CD14-positive monocyte (primary cell): ENCODE measurements at regions not wholly inside any gene's neighbourhood (a gene's known extent, or its start where the extent isn't known, plus 50 kb on each side); places are given as distances from the start of the nearest gene placed in this dataset.

Experiments
- DNase-seq, 3 donors: peaks; one replicate each; pipeline ENCODE4 v3.0.0-alpha.2; 2011 to 2022
- H2AFZ ChIP-seq: 2 replicates; pipeline ENCODE4 v1.6.0; 2012; ENCODE audit warnings: mild to moderate bottlenecking, low read depth, low read length, inconsistent platforms; ENCODE audit not compliant: insufficient read depth, poor library complexity, severe bottlenecking
- H3K27ac ChIP-seq, 2 donors: 1 replicate in 1 of 2; 2 replicates in 1 of 2; pipeline ENCODE4 v1.5.1; 2012 to 2013; ENCODE audit warnings: low read length in 2 of 2, control low read depth in 1 of 2, inconsistent platforms in 1 of 2, low read depth in 1 of 2, mild to moderate bottlenecking in 1 of 2
- H3K27me3 ChIP-seq, 2 donors: one replicate each; pipeline versions ENCODE4 v1.6.0 to v1.6.1; 2011 to 2013; ENCODE audit warnings: low read length in 2 of 2; ENCODE audit not compliant: control insufficient read depth in 2 of 2, insufficient read depth in 2 of 2
- H3K36me3 ChIP-seq, 2 donors: replicated peaks in 1 of 2; 1 replicate in 1 of 2; 2 replicates in 1 of 2; pipeline versions ENCODE4 v1.5.1 to v1.6.1; 2012 to 2013; ENCODE audit warnings: low read length in 2 of 2, control low read depth in 1 of 2, inconsistent platforms in 1 of 2, mild to moderate bottlenecking in 1 of 2; ENCODE audit not compliant: insufficient read depth in 2 of 2, control insufficient read depth in 1 of 2
- H3K4me1 ChIP-seq, 2 donors: 1 replicate in 1 of 2; 2 replicates in 1 of 2; pipeline versions ENCODE4 v1.5.1 to v1.6.1; 2012 to 2013; ENCODE audit warnings: low read length in 2 of 2, control low read depth in 1 of 2, inconsistent platforms in 1 of 2, mild to moderate bottlenecking in 1 of 2, moderate library complexity in 1 of 2; ENCODE audit not compliant: insufficient read depth in 2 of 2, control insufficient read depth in 1 of 2
- H3K4me2 ChIP-seq: replicated peaks from 2 replicates; pipeline ENCODE3; 2012; ENCODE audit warnings: low read length, moderate library complexity, mild to moderate bottlenecking; ENCODE audit not compliant: poor library complexity, severe bottlenecking; ENCODE audit errors: extremely low read depth
- H3K4me3 ChIP-seq, 3 experiments: fragments of 200-600 bp in 1 of 3; sonication (generic) in 1 of 3; replicated peaks in 1 of 3; 1 replicate in 2 of 3; 2 replicates in 1 of 3; pipeline ENCODE4 v1.5.1; 2011 to 2013; ENCODE audit warnings: low read length in 3 of 3, mild to moderate bottlenecking in 3 of 3, control low read depth in 2 of 3, low read depth in 2 of 3, inconsistent platforms in 1 of 3, moderate library complexity in 1 of 3
- H3K79me2 ChIP-seq: 2 replicates; pipeline ENCODE4 v1.6.0; 2012; ENCODE audit warnings: mild to moderate bottlenecking, control low read depth, inconsistent platforms, low read length, moderate library complexity; ENCODE audit not compliant: insufficient read depth
- H3K9ac ChIP-seq: 2 replicates; pipeline ENCODE4 v1.6.0; 2017; ENCODE audit warnings: low read length, mild to moderate bottlenecking; ENCODE audit not compliant: insufficient read depth, poor library complexity, severe bottlenecking
- H3K9me3 ChIP-seq, 2 donors: replicated peaks in 1 of 2; 1 replicate in 1 of 2; 2 replicates in 1 of 2; pipeline versions ENCODE4 v1.5.1 to v1.6.1; 2012 to 2013; ENCODE audit warnings: low read length in 2 of 2, control low read depth in 1 of 2; ENCODE audit not compliant: control insufficient read depth in 1 of 2, insufficient read depth in 1 of 2
- H4K20me1 ChIP-seq: 2 replicates; pipeline ENCODE4 v1.6.0; 2012; ENCODE audit warnings: mild to moderate bottlenecking, low read length, control low read depth, moderate library complexity; ENCODE audit not compliant: insufficient read depth
- H3K27ac Mint-ChIP-seq, 7 donors: one replicate each; pipeline ENCODE4 v1.8.0; 2020; ENCODE audit warnings: mild to moderate bottlenecking in 7 of 7, mixed read lengths in 7 of 7, moderate library complexity in 6 of 7, inconsistent platforms in 2 of 7
- H3K27me3 Mint-ChIP-seq, 3 donors: one replicate each; pipeline ENCODE4 v1.8.0; 2021 to 2022; ENCODE audit warnings: low read depth in 3 of 3, mild to moderate bottlenecking in 3 of 3, mixed read lengths in 3 of 3, moderate library complexity in 3 of 3, inconsistent platforms in 1 of 3
- H3K36me3 Mint-ChIP-seq, 2 donors: one replicate each; pipeline ENCODE4 v1.8.0; 2020; ENCODE audit warnings: mixed read lengths in 2 of 2, inconsistent platforms in 1 of 2, mild to moderate bottlenecking in 1 of 2
- H3K4me1 Mint-ChIP-seq: one replicate; pipeline ENCODE4 v1.8.0; 2020; ENCODE audit warnings: mild to moderate bottlenecking, mixed read lengths
- H3K4me3 Mint-ChIP-seq, 2 donors: one replicate each; pipeline ENCODE4 v1.8.0; 2020; ENCODE audit warnings: mild to moderate bottlenecking in 2 of 2, mixed read lengths in 2 of 2, moderate library complexity in 1 of 2
- H3K9me3 Mint-ChIP-seq, 7 donors: one replicate each; pipeline ENCODE4 v1.8.0; 2020 to 2022; ENCODE audit warnings: mixed read lengths in 7 of 7, mild to moderate bottlenecking in 6 of 7, moderate library complexity in 6 of 7, inconsistent platforms in 2 of 7
- CTCF ChIP-seq: fragments of 200-600 bp; IDR thresholded peaks from one replicate; pipeline ENCODE4 v1.8.0; 2022; ENCODE audit warnings: antibody characterized with exemption, mild to moderate bottlenecking
- WGBS: methylation state at CpG from one replicate; pipeline ENCODE4 v1.1.5; 2013; ENCODE audit warnings: missing lambda C conversion rate; ENCODE audit not compliant: insufficient coverage; 5-methylcytosine and 5-hydroxymethylcytosine counted together
- intact Hi-C, 2 donors: fragments of 100-400 bp; cut with micrococcal nuclease; formaldehyde crosslinking; loops; one replicate each; pipeline versions ENCODE4 v1.15.0 to v1.15.1; 2023

- Histone ChIP-seq H3K27me3 (no peaks in the 10 kb centered on the region), H3K27ac (no peak overlapping the region), H3K36me3 (no peaks in the 10 kb centered on the region), H3K79me2 (no peaks in the 10 kb centered on the region), H3K4me2 (no peak overlapping the region), H3K9ac (no peak overlapping the region), H4K20me1 (no peaks in the 10 kb centered on the region), H2AFZ (no peak overlapping the region), H3K4me1 (no peaks in the 10 kb centered on the region), H3K4me3 (no peak overlapping the region), H3K9me3 (no peaks in the 10 kb centered on the region)
- Mint-ChIP-seq H3K27me3 (peaks cover 0 to 3% (median 1%) of the 10 kb centered on the region in 3 donors), H3K4me1 (no peaks in the 10 kb centered on the region), H3K36me3 (no peaks in the 10 kb centered on the region), H3K27ac (no peak overlapping the region), H3K9me3 (no peaks in the 10 kb centered on the region), H3K4me3 (no peak overlapping the region)
- TF ChIP-seq CTCF, result no peak
- DNase-seq, result no peak
- WGBS, result no CpG with 5 or more reads among the region's 1 CpG
- intact Hi-C loops, result no loop called here
Observed at GRCh38 chr1:102472520-102472919, 475.8 kb upstream of the OLFM3 start.

- Histone ChIP-seq H3K4me3 (no peak overlapping the region), H4K20me1 (no peaks in the 10 kb centered on the region), H2AFZ (no peak overlapping the region), H3K4me1 (no peaks in the 10 kb centered on the region), H3K27me3 (no peaks in the 10 kb centered on the region), H3K9ac (no peak overlapping the region), H3K36me3 (no peaks in the 10 kb centered on the region), H3K79me2 (no peaks in the 10 kb centered on the region), H3K4me2 (no peak overlapping the region), H3K9me3 (no peaks in the 10 kb centered on the region), H3K27ac (no peak overlapping the region)
- no CpG with 5 or more reads among the region's 2 CpGs for WGBS
- Mint-ChIP-seq H3K27ac (no peak overlapping the region), H3K4me3 (no peak overlapping the region), H3K9me3 (peaks cover 0 to 1% (median 0%) of the 10 kb centered on the region in 7 donors), H3K4me1 (no peaks in the 10 kb centered on the region), H3K36me3 (no peaks in the 10 kb centered on the region), H3K27me3 (peaks cover 0 to 3% (median 3%) of the 10 kb centered on the region in 3 donors)
- TF ChIP-seq CTCF, result no peak
- no peak for DNase-seq
- intact Hi-C loops, result no loop called here
Observed at GRCh38 chr1:102470767-102471166, 474.0 kb upstream of the OLFM3 start.
